Nephron progenitor cell (in vitro differentiated cells): ENCODE measurements at regions not wholly inside any gene's neighbourhood (a gene's known extent, or its start where the extent isn't known, plus 50 kb on each side); places are given as distances from the start of the nearest gene placed in this dataset.
"Not testable (repeated sequence)": the region's sequence is repeated elsewhere in the genome, so short reads cannot be mapped to it uniquely, and the experiment has no call there.

Experiments used
- DNase-seq: peaks from one replicate; pipeline ENCODE4 v3.0.0; 2021
- H3K27ac Mint-ChIP-seq: 2 replicates; pipeline ENCODE4 v1.8.0; 2021; ENCODE audit warnings: mild to moderate bottlenecking, moderate library complexity, mixed read lengths
- H3K27me3 Mint-ChIP-seq: 2 replicates; pipeline ENCODE4 v1.8.0; 2021; ENCODE audit warnings: mild to moderate bottlenecking, low read depth, mixed read lengths; ENCODE audit not compliant: poor library complexity
- H3K36me3 Mint-ChIP-seq: 2 replicates; pipeline ENCODE4 v1.8.0; 2021; ENCODE audit warnings: low read depth, mixed read lengths
- H3K4me1 Mint-ChIP-seq: 2 replicates; pipeline ENCODE4 v1.8.0; 2021; ENCODE audit warnings: mixed read lengths
- H3K4me3 Mint-ChIP-seq: 2 replicates; pipeline ENCODE4 v1.8.0; 2021; ENCODE audit warnings: mild to moderate bottlenecking, moderate library complexity, mixed read lengths
- H3K9me3 Mint-ChIP-seq: 2 replicates; pipeline ENCODE4 v1.8.0; 2021; ENCODE audit warnings: mild to moderate bottlenecking, moderate library complexity, mixed read lengths
- TF ChIP-seq, protein P1 (sequence below): fragments of 200-600 bp; sonication (generic); IDR thresholded peaks from 2 replicates; pipeline ENCODE4 v1.5.0; 2021; ENCODE audit warnings: antibody characterized with exemption

DNA sequence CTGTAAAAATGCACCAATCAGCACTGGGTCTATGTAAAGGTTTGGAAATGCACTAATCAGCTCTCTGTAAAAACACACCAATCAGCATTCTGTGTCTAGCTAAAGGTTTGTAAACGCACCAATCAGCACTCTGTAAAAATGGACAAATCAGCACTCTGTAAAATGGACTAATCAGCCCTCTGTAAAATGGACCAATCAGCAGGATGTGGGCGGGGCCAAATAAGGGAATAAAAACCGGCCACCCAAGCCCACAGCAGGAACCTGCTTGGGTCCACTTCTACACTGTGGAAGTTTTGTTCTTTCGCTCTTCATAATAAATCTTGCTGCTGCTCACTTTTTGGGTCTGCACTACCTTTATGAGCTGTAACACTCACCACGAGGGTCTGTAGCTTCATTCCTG lies 101.0 kb downstream of the SMC2 start:
- not testable (repeated sequence) for DNase-seq, H3K27ac Mint-ChIP-seq, H3K4me3 Mint-ChIP-seq, H3K27me3 Mint-ChIP-seq, H3K36me3 Mint-ChIP-seq, H3K9me3 Mint-ChIP-seq, H3K4me1 Mint-ChIP-seq

DNA sequence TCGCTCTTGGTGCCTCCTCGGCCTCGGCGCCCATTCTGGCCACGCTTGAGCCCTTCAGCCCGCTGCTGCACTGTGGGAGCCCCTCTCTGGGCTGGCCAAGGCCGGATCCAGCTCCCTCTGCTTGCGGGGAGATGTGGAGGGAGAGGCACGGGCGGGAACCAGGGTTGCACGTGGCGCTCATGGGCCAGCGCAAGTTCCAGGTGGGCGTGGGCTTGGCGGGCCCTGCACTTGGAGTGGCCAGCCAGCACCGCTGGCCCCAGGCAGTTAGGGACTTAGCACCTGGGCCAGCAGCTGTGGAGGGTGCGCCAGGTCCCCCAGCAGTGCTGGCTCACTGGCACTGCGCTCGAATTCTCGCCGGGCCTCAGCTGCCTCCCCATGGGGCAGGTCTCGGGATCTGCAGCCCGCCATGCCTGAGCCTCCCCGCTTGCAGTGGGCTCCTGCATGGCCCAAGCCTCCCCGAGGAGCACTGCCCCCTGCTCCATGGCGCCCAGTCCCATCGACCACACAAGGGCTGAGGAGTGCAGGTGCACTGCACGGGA lies 106.4 kb downstream of the SMC2 start:
- Mint-ChIP-seq H3K9me3 (peaks cover 10% of the 10 kb centered on the region), H3K27ac (no peak overlapping the region), H3K27me3 (no peaks in the 10 kb centered on the region), H3K36me3 (peaks cover 4% of the 10 kb centered on the region), H3K4me3 (no peak overlapping the region), H3K4me1 (no peaks in the 10 kb centered on the region)
- no peak for DNase-seq
- TF ChIP-seq, protein P1, sequence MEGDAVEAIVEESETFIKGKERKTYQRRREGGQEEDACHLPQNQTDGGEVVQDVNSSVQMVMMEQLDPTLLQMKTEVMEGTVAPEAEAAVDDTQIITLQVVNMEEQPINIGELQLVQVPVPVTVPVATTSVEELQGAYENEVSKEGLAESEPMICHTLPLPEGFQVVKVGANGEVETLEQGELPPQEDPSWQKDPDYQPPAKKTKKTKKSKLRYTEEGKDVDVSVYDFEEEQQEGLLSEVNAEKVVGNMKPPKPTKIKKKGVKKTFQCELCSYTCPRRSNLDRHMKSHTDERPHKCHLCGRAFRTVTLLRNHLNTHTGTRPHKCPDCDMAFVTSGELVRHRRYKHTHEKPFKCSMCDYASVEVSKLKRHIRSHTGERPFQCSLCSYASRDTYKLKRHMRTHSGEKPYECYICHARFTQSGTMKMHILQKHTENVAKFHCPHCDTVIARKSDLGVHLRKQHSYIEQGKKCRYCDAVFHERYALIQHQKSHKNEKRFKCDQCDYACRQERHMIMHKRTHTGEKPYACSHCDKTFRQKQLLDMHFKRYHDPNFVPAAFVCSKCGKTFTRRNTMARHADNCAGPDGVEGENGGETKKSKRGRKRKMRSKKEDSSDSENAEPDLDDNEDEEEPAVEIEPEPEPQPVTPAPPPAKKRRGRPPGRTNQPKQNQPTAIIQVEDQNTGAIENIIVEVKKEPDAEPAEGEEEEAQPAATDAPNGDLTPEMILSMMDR, result no peak

DNA sequence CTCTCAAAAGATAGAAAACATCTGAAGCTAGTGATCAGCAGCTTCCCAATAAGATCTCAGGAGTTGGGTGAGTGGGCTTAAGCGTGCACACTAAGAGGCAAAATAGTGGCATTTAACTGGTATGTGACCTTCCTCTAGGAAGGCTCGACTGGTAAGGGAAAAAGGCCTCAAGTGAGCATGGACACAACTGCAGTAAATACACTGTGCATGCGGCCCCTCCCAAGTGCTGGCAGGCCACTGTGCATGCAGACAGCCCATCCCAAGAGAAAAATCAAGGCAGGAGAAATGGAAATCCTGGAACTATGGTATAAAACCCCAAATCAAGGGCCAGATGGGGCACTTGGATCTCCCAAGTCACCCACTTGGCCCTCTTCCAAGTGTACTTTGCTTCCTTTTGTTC lies 112.7 kb downstream of the SMC2 start:
- H3K27ac Mint-ChIP-seq, result no peak overlapping the region
- no peak for DNase-seq
- H3K9me3 Mint-ChIP-seq, result peaks cover 4% of the 10 kb centered on the region
- no peak overlapping the region for H3K4me3 Mint-ChIP-seq
- no peaks in the 10 kb centered on the region for H3K27me3 Mint-ChIP-seq
- TF ChIP-seq, protein P1, result no peak
- H3K4me1 Mint-ChIP-seq, result no peaks in the 10 kb centered on the region
- no peaks in the 10 kb centered on the region for H3K36me3 Mint-ChIP-seq

DNA sequence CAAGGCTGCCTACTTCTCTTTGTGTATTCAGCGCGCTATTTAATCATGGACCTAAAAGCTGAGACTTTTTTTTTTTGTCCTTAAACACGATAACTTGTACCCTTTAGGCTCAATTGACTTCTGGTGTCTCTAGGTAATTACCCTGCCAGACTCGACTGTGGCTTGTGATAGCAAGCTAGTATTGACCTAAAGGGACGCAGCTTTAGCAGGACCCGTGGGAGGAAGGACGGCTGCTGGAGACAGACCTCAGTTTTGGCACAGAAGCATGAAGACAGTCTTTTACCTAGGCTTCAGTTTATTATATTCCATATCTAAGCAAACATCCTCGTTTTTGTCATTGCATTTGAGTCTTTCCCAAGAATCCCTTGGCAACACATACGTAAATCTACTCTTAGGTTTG lies 115.3 kb downstream of the SMC2 start:
- Mint-ChIP-seq H3K27me3 (no peaks in the 10 kb centered on the region), H3K27ac (no peak overlapping the region), H3K4me3 (no peak overlapping the region), H3K36me3 (no peaks in the 10 kb centered on the region), H3K9me3 (peaks cover 16% of the 10 kb centered on the region), H3K4me1 (no peaks in the 10 kb centered on the region)
- TF ChIP-seq, protein P1, result no peak
- DNase-seq, result no peak

DNA sequence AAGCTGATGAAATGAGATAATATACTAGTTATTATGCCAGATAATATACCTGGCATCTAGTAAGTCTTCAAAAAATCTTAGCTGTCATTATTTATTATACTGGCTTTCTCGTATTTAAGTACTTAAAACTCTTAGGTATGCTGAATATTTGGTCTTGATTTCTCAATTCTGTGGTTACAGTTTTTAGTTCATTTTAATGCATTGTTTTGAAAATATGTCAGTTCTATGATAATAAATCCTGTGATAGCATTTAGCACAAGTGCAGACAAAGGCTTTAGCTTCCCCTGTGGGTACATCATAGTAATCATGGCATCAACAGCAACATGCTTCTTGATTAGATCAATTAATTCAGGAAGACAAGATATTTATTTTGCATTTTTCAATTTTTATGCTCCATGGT lies 133.0 kb downstream of the SMC2 start:
- Mint-ChIP-seq H3K4me1 (no peaks in the 10 kb centered on the region), H3K9me3 (peaks cover 8% of the 10 kb centered on the region), H3K4me3 (no peak overlapping the region), H3K27me3 (no peaks in the 10 kb centered on the region), H3K36me3 (no peaks in the 10 kb centered on the region), H3K27ac (no peak overlapping the region)
- TF ChIP-seq, protein P1, result no peak
- DNase-seq, result no peak

DNA sequence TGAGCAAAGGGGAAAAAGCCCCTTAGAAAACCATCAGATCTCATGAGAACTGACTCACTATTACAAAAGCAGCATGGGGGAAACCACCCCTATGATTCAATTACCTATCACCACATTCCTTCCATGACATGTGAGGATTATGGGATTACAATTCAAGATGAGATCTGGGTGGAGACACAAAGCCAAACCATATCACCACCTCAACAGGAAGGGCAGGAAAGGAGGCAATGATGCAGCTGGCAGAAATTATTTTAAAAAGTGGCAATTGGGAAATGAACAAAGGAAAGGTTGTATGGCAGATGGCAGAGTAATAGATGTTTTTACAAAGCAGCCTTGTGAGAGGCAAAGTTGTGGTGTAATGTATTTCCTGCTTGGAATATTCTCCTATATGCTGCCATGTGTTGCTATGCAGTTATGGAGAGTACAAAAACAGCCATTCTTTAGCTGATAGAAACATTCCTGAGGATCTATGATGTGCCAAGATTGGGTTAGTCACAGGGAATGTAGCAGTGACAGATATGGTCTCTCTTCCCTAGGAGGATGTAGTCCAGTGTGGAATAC lies 138.8 kb downstream of the SMC2 start:
- DNase-seq, result no peak
- H3K27me3 Mint-ChIP-seq, result no peaks in the 10 kb centered on the region
- H3K36me3 Mint-ChIP-seq, result no peaks in the 10 kb centered on the region

More for the DNA sequence above, 138.8 kb downstream of the SMC2 start:
- no peak overlapping the region for H3K4me3 Mint-ChIP-seq
- H3K27ac Mint-ChIP-seq, result no peak overlapping the region
- H3K4me1 Mint-ChIP-seq, result no peaks in the 10 kb centered on the region
- peaks cover 19% of the 10 kb centered on the region for H3K9me3 Mint-ChIP-seq
- TF ChIP-seq, protein P1, result no peak
